Left cardiac atrium (tissue), 4 donors: ENCODE measurements at regions not wholly inside any gene's neighbourhood (a gene's known extent, or its start where the extent isn't known, plus 50 kb on each side); places are given as distances from the start of the nearest gene placed in this dataset.

ENCODE experiments used
- ATAC-seq, 2 donors: fragments of 200-7000 bp; cut with Tn5 transposase; one replicate each; pipeline ENCODE4 v1.9.1; 2020; ENCODE audit warnings: mild to moderate bottlenecking in 2 of 2, moderate library complexity in 2 of 2
- DNase-seq: peaks from one replicate; pipeline ENCODE4 v3.0.0-alpha.2; 2020
- intact Hi-C, 2 donors: fragments of 100-400 bp; cut with DNase I; formaldehyde crosslinking; loops; one replicate each; pipeline versions ENCODE4 v1.14.1 to v1.15.1; 2022 to 2023
- donor health status: DM: no; HTN: yes; CAD: no.
- donor health status: DM: no; HTN: yes; CAD: no; lungs with severe emphysema.
- donor health status: DM: yes; HTN: yes; CAD: no.
- donor health status: Dilated cardiomyopathy.

GRCh38 chr5:6961837-6962635 is 248.8 kb downstream of the TENT4A start:
- no peak for ATAC-seq
- intact Hi-C loops: no loop called here

GRCh38 chr5:6976971-6977370 is 263.7 kb downstream of the TENT4A start:
- DNase-seq: no peak
- intact Hi-C loops: no loop called here
- ATAC-seq: no peak

More at GRCh38 chr5:6961837-6962635, 248.8 kb downstream of the TENT4A start:
- no peak for DNase-seq

GRCh38 chr5:6979061-6979460 is 265.8 kb downstream of the TENT4A start:
- DNase-seq: no peak
- no peak for ATAC-seq
- intact Hi-C loops: no loop called here

GRCh38 chr5:6989230-6989629 is 276.0 kb downstream of the TENT4A start:
- ATAC-seq (no peak), DNase-seq (no peak)
- intact Hi-C loops: no loop called here

GRCh38 chr5:6994097-6994496 is 280.9 kb downstream of the TENT4A start:
- intact Hi-C loops: no loop called here
- DNase-seq: no peak
- ATAC-seq: no peak

- DNase-seq (no peak), ATAC-seq (no peak)
- intact Hi-C loops: no loop called here
Observed at GRCh38 chr5:6995115-6995514, 281.9 kb downstream of the TENT4A start.

GRCh38 chr5:7000310-7000709 is 287.1 kb downstream of the TENT4A start:
- ATAC-seq (no peak), DNase-seq (no peak)
- intact Hi-C loops: no loop called here

- ATAC-seq (no peak), DNase-seq (no peak)
- intact Hi-C loops: no loop called here
Observed at GRCh38 chr5:7010591-7010990, 297.4 kb downstream of the TENT4A start.

- ATAC-seq (no peak), DNase-seq (no peak)
- intact Hi-C loops: no loop called here
Observed at GRCh38 chr5:7012057-7012456, 298.8 kb downstream of the TENT4A start.

- ATAC-seq (no peak), DNase-seq (no peak)
- intact Hi-C loops: no loop called here
Observed at GRCh38 chr5:7014611-7015010, 301.4 kb downstream of the TENT4A start.

GRCh38 chr5:7015586-7016256 is 302.5 kb downstream of the TENT4A start:
- no peak for DNase-seq
- intact Hi-C loops: no loop called here
- no peak for ATAC-seq

GRCh38 chr5:7016999-7017747 is 303.9 kb downstream of the TENT4A start:
- intact Hi-C loops: no loop called here
- ATAC-seq (no peak), DNase-seq (no peak)

GRCh38 chr5:7018198-7018597 is 305.0 kb downstream of the TENT4A start:
- no peak for ATAC-seq
- no peak for DNase-seq
- intact Hi-C loops: no loop called here

GRCh38 chr5:7018601-7019000 is 305.4 kb downstream of the TENT4A start:
- DNase-seq (no peak), ATAC-seq (no peak)
- intact Hi-C loops: no loop called here

GRCh38 chr5:7036192-7036835 is 323.1 kb downstream of the TENT4A start:
- DNase-seq (no peak), ATAC-seq (no peak)

GRCh38 chr5:7039074-7039473 is 325.8 kb downstream of the TENT4A start:
- intact Hi-C loops: no loop called here
- no peak for ATAC-seq
- DNase-seq: no peak

More at GRCh38 chr5:7036192-7036835, 323.1 kb downstream of the TENT4A start:
- intact Hi-C loops: no loop called here

GRCh38 chr5:7040111-7040510 is 326.9 kb downstream of the TENT4A start:
- ATAC-seq: no peak
- DNase-seq: no peak
- intact Hi-C loops: no loop called here

GRCh38 chr5:7043797-7044196 is 330.6 kb downstream of the TENT4A start:
- DNase-seq: no peak
- no peak for ATAC-seq
- intact Hi-C loops: no loop called here

- intact Hi-C loops: no loop called here
- no peak for DNase-seq
- no peak for ATAC-seq
Observed at GRCh38 chr5:7047511-7048261, 334.5 kb downstream of the TENT4A start.
